ENCODE measurements at regions not wholly inside any gene's neighbourhood (a gene's known extent, or its start where the extent isn't known, plus 50 kb on each side); places are given as distances from the start of the nearest gene placed in this dataset.
A peak's percentile ranks its signal among the peaks of the same experiment; 100 is the strongest.

DNA sequence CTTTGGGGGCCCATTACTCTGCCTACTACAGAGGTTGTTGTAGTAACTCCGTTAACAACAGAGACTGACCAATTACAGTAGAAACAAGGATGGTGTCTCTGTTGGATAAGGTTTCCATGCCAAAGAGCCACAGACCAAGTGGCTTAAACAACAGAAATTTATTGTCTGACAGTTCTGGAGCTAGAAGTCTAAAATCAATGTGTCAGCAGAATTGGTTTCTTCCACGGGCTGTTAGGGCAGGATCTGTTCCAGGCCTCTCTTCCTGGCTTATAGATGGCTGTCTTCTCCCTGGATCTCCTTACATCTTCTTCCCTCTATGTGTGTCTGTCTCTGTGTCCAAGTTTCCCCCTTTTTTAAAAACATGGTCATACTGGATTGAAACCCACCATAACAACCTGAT, 135.3 kb downstream of the AKAIN1 start:
- TF ChIP-seq, protein P1, sequence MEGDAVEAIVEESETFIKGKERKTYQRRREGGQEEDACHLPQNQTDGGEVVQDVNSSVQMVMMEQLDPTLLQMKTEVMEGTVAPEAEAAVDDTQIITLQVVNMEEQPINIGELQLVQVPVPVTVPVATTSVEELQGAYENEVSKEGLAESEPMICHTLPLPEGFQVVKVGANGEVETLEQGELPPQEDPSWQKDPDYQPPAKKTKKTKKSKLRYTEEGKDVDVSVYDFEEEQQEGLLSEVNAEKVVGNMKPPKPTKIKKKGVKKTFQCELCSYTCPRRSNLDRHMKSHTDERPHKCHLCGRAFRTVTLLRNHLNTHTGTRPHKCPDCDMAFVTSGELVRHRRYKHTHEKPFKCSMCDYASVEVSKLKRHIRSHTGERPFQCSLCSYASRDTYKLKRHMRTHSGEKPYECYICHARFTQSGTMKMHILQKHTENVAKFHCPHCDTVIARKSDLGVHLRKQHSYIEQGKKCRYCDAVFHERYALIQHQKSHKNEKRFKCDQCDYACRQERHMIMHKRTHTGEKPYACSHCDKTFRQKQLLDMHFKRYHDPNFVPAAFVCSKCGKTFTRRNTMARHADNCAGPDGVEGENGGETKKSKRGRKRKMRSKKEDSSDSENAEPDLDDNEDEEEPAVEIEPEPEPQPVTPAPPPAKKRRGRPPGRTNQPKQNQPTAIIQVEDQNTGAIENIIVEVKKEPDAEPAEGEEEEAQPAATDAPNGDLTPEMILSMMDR (IDR thresholded peaks at IDR 0.05; ENCODE audit: low read depth, low read length) = no peak
- no peak for DNase-seq (ENCODE audit: extremely low read depth, low read depth)

DNA sequence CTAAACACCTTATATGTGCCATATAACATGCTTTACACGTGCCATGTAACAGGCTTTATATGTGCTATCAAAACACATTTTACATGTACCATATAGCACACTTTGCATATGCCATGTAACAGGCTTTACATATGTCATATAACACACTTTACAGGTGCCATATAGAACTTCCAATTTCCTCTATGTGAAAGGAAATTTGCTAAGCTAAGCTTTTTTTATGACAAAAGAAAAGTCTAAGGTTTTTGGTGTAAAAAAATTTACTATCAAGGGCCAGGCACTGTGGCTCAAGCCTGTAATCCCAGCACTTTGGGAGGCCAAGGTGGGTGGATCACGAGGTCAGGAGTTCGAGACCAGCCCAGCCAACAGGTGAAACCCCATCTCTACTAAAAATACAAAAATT, 136.5 kb downstream of the AKAIN1 start:
- DNase-seq (ENCODE audit: extremely low read depth, low read depth) = no peak
- TF ChIP-seq, protein P1 (IDR thresholded peaks at IDR 0.05; ENCODE audit: low read depth, low read length) = no peak

DNA sequence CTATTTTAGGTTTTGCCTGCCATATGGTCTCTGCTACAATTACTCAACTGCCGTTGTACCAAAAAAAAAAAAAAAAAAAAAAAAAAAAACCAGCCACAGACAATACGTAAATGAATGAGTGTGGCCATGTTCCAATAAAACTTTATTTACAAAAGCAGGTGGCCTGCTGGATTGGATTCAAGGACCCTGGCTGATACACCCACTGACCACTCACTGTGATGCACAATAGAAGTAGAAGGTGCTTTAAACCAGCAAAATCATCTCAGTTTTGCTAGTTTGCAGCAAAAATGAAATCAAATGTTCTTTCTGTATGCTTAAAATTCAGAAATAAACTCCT, 137.4 kb downstream of the AKAIN1 start:
- DNase-seq (ENCODE audit: extremely low read depth, low read depth) = no peak
- TF ChIP-seq, protein P1 (IDR thresholded peaks at IDR 0.05; ENCODE audit: low read depth, low read length) = no peak

DNA sequence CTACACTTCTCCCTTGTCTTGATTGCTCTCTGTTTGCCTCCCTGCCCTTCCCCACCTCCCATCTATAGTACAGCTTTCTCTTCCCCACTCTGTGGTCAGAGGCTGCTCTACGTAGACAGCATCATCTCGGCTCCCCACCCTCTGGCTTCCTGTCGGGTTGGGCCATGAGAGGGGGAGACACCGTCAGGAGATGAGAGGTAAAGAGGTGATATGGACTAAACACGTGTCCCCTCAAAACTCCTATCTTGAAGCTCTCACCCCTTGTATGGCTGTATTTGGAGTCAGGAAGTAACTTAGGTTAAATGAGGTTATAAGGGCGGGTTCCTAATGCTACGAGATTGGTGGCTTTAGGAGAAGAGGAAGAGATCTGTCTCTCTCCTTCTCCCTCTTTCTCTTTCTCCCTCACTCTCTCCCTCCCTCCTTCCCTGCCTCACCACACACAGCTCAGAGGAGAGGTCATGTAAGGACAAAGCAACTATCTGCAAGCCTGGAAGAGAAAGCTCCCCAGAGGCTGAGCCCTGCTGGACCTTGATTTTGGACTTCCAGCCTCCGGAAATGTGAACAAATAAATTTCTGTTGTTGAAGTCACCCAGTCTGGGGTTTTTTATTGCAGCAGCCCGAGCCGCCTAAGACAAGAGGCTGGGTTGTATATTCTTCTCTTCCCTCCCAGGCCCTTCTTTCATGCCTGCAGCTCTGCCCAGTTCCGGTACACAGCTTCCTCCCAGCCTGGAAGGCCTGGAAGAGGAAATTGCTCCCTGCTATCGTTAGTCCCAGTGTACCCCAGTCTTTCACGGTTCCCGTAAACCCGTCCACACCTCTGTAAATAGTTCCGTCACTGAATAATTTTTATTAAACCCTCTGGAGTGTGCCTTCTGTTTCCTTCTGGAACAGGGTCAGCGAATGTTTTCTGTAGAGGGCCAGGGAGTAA, 138.0 kb downstream of the AKAIN1 start:
- DNase-seq (ENCODE audit: extremely low read depth, low read depth) = no peak
- TF ChIP-seq, protein P1 (IDR thresholded peaks at IDR 0.05; ENCODE audit: low read depth, low read length) = no peak

DNA sequence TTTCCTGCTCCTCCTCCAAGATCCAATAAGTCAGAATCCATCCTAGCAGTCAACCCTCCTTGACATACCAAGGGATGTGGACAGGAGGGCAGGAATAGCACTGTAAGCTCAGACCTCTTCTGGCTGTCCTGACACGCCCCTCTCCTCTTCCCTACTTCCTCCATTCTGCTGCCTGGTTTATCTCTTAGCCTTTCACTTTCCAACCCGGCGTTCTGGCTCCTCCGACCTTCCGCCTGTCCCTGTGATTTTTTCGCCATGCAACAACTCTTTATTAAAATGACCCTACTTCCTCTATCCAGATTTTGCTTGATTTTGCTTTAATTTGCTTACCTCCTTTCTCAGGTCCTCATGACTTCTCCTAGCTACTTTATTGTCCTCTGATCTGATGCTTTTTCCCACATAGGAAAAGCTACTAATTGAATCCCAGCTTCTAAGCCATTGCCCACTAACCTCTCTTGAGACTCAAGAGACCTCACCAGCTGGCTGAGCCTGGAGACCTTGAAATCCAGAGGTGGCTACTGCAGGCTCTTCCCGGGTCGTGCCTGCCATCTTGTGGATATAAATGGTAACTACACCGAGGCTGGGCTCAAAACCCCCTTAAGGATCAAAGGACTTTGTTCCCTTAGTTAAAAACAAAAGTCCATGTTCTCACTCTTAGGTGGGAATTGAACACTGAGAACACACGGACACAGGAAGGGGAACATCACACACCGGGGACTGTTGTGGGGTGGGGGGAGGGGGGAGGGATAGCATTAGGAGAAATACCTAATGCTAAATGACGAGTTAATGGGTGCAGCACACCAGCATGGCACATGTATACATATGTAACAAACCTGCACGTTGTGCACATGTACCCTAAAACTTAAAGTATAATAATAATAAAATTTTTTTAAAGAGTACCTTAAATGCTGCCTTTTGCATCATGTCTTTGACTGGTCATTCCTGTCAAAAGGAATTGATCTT, 139.4 kb downstream of the AKAIN1 start:
- peak; percentile 7 for DNase-seq (ENCODE audit: extremely low read depth, low read depth)
- TF ChIP-seq, protein P1 (IDR thresholded peaks at IDR 0.05; ENCODE audit: low read depth, low read length) = peak; percentile 68

DNA sequence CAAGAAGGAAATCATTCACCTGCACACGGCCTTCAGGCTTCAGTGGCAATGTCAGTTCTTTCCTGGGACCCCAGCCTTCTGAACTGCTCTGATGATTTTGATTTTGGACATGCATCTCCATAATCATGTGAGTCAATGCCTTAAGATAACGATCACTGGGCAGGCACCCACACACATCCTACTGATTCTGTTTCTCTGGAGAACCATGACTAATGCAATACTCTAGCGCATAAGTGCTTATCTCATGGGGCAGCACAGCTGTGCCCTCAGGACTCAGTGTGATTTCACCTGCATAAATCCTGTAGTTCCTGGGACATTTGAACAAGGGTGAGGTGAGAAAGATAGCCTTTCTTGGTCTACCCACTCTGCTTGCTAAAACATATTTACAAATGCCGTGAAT, 144.6 kb downstream of the AKAIN1 start:
- DNase-seq (ENCODE audit: extremely low read depth, low read depth) = no peak
- TF ChIP-seq, protein P1 (IDR thresholded peaks at IDR 0.05; ENCODE audit: low read depth, low read length) = no peak

DNA sequence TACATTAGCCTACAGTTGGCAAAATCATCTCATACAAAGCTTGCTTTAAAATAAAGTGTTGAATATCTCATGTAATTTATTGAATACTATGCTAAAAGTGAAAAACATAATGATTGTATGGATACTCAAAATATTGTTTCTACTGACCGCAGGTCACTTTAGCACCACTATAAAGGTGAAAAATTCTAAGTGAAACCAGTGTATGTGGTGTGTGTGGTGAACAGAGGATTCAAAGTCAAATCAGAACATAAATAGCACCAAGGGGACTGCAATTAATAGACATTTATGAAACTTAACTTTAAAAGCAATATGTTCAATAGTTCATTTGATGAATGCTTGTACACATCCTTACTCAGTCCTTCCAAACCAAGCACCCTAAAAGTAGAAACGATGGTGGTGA, 145.8 kb downstream of the AKAIN1 start:
- TF ChIP-seq, protein P1 (IDR thresholded peaks at IDR 0.05; ENCODE audit: low read depth, low read length) = no peak
- DNase-seq (ENCODE audit: extremely low read depth, low read depth) = no peak

Measured in AG09319 (cell line).